ENCODE measurements at regions not wholly inside any gene's neighbourhood (a gene's known extent, or its start where the extent isn't known, plus 50 kb on each side); places are given as distances from the start of the nearest gene placed in this dataset.

GRCh38 chr10:45075826-45076380, 75.2 kb downstream of the ZNF22 start:
- TF ChIP-seq CTCF (IDR thresholded peaks at IDR 0.05; ENCODE audit: low read depth, low read length) (no peak), POLR2A (IDR thresholded peaks at IDR 0.05; ENCODE audit: extremely low read depth, insufficient read length) (no peak), MYC (IDR thresholded peaks at IDR 0.05; ENCODE audit: low read depth, low read length) (no peak)
- TF ChIP-seq, protein P1, sequence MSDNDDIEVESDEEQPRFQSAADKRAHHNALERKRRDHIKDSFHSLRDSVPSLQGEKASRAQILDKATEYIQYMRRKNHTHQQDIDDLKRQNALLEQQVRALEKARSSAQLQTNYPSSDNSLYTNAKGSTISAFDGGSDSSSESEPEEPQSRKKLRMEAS (IDR thresholded peaks at IDR 0.05; ENCODE audit: low read depth, low read length): no peak

Measured in NB4 (cell line).